AG04450 (cell line): ENCODE measurements at regions not wholly inside any gene's neighbourhood (a gene's known extent, or its start where the extent isn't known, plus 50 kb on each side); places are given as distances from the start of the nearest gene placed in this dataset.

Experiments used
- CTCF ChIA-PET: fragments of 300-600, 350-600 bp; formaldehyde crosslinking; extraction: SDS; loops from one replicate; lab custom pipeline; 2022; ENCODE audit warnings: antibody characterized with exemption, inconsistent platforms; lab: Charles Lee
- POLR2A ChIA-PET: fragments of 350-600 bp; formaldehyde crosslinking; extraction: SDS; loops from one replicate; lab custom pipeline; 2021; ENCODE audit warnings: antibody characterized with exemption, inconsistent platforms; lab: Yijun Ruan, JAX
- DNase-seq: peaks from one replicate; pipeline ENCODE4 v3.0.0-alpha.2; 2011; ENCODE audit warnings: low read depth, low spot score
- H3K27ac ChIP-seq: one replicate; pipeline ENCODE4 v1.5.1; 2012; ENCODE audit warnings: low read depth, low read length, control low read depth
- H3K27me3 ChIP-seq: one replicate; pipeline ENCODE4 v1.6.0; 2012; ENCODE audit warnings: low read length; ENCODE audit not compliant: control insufficient read depth, insufficient read depth
- H3K4me3 ChIP-seq: 2 replicates; pipeline ENCODE4 v1.5.1; 2011; ENCODE audit warnings: mild to moderate bottlenecking, low read depth, low read length, control low read depth
- H3K9me3 ChIP-seq: 2 replicates; pipeline ENCODE4 v1.5.1; 2012; ENCODE audit warnings: low read length; ENCODE audit not compliant: control insufficient read depth, insufficient read depth
- TF ChIP-seq, protein P1 (sequence below): IDR thresholded peaks from 2 replicates; pipeline ENCODE4 v1.5.1; 2011; ENCODE audit warnings: low read depth, low read length, control low read depth, inconsistent platforms

DNA sequence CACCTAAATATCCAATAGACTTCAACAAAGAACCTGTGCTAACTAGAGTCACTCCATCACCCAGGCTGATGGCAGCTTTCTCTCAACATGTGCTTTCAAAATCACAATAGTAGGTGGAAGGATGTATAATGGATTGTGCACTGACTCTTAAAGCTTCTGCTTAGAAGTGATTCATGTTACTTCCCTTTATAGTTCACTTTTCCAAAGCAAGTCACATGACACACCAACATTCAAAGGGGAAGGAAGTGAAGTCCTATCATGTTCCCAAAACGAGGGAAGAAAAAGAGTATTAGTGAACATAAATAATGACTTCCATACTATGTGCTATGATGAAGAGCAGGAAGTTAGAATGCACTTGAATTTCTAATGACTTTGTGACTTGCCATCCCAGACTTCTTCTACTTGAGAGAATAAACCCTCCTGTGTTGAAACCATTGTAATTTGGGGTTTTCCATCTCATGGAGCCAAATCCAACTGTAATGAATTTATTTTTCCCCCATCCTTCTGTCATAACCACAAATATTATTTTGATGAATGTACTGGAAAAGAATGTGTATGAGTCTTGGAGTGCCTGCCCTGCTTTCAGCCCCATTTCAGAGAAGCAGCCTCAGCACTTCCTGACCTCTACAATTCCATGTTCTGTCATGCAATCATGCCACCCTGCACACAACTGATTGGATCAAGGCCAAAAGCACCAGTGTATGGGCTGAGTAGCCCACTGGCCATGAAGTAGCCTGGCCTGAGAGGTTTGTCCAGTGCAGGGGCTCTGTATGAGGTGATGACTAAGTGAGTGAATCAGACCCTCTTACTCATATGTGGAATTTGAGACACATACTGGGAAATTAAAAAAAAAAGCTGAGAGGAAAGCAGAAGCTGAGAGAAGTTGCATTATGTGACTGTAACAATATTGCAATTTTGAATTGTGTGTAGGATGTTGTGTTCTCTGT, 525.9 kb upstream of the CLINT1 start:
- H3K27ac ChIP-seq, result peak overlapping the region; percentile 25
- no peak overlapping the region for H3K4me3 ChIP-seq
- no peaks in the 10 kb centered on the region for H3K27me3 ChIP-seq
- ChIA-PET CTCF (interaction anchor here (0.6 kb wide), 1 partner anchor 14 kb away, joined by 3 read pairs; no protein-coding TSS in a partner anchor), POLR2A (no interaction called here)
- peak; percentile 75 for DNase-seq
- TF ChIP-seq, protein P1, sequence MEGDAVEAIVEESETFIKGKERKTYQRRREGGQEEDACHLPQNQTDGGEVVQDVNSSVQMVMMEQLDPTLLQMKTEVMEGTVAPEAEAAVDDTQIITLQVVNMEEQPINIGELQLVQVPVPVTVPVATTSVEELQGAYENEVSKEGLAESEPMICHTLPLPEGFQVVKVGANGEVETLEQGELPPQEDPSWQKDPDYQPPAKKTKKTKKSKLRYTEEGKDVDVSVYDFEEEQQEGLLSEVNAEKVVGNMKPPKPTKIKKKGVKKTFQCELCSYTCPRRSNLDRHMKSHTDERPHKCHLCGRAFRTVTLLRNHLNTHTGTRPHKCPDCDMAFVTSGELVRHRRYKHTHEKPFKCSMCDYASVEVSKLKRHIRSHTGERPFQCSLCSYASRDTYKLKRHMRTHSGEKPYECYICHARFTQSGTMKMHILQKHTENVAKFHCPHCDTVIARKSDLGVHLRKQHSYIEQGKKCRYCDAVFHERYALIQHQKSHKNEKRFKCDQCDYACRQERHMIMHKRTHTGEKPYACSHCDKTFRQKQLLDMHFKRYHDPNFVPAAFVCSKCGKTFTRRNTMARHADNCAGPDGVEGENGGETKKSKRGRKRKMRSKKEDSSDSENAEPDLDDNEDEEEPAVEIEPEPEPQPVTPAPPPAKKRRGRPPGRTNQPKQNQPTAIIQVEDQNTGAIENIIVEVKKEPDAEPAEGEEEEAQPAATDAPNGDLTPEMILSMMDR, result no peak
- H3K9me3 ChIP-seq, result no peaks in the 10 kb centered on the region

DNA sequence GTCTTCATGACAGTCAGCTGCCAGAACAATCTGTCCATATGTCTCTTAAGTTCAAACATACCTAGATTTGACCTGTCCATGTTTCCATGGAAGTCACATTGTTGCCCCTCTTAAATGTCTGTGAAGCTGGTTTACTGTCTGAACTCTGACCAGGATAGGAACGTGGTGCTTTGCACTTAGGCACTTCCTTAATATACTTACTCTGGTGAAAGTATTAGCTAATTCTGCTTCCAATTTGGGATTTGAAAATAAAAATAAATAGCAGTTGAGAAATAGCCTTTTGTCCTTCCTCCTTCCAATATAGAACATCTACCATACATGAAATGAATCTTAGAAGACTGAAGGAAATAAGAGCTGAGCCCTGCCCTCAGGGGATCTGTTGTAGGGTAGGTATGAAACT, 524.5 kb upstream of the CLINT1 start:
- H3K9me3 ChIP-seq, result no peaks in the 10 kb centered on the region
- no peak for DNase-seq
- H3K4me3 ChIP-seq, result no peak overlapping the region
- ChIA-PET CTCF (interaction anchor here (0.6 kb wide), 2 partner anchors 563 to 722 kb away, joined by 3 read pairs; no protein-coding TSS in a partner anchor), POLR2A (interaction anchor here (0.7 kb wide), 1 partner anchor 67 kb away, joined by 3 read pairs; no protein-coding TSS in a partner anchor)
- H3K27me3 ChIP-seq, result no peaks in the 10 kb centered on the region
- no peak overlapping the region for H3K27ac ChIP-seq
- TF ChIP-seq, protein P1, result no peak

DNA sequence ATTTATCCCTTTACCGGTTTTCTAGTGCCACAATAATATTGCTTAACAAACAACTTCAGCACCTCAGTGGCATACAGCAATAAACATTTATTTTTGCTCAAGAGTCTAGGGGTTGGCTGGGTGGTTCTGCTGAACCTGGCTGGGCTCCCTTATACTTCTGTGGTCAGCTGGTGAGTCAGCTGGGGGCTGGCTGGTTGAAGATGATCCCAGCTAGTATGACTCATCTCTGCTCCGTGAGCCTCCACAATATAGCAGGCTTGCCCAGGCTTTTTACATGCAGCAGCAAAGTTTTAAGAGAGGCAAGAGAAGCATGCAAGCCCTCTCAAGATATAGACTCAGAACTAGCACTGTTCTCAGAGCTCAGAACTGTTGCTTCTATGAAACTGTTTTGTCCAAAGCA, 523.5 kb upstream of the CLINT1 start:
- ChIA-PET CTCF (interaction anchor here (0.8 kb wide), 1 partner anchor 750 kb away, joined by 4 read pairs; no protein-coding TSS in a partner anchor), POLR2A (interaction anchor here (0.7 kb wide), 2 partner anchors 8 to 25 kb away, joined by 3 read pairs; no protein-coding TSS in a partner anchor)
- Histone ChIP-seq H3K27me3 (no peaks in the 10 kb centered on the region), H3K4me3 (no peak overlapping the region), H3K9me3 (no peaks in the 10 kb centered on the region), H3K27ac (peak overlapping the region; percentile 39)
- TF ChIP-seq, protein P1, result no peak
- peak; percentile 88 for DNase-seq

DNA sequence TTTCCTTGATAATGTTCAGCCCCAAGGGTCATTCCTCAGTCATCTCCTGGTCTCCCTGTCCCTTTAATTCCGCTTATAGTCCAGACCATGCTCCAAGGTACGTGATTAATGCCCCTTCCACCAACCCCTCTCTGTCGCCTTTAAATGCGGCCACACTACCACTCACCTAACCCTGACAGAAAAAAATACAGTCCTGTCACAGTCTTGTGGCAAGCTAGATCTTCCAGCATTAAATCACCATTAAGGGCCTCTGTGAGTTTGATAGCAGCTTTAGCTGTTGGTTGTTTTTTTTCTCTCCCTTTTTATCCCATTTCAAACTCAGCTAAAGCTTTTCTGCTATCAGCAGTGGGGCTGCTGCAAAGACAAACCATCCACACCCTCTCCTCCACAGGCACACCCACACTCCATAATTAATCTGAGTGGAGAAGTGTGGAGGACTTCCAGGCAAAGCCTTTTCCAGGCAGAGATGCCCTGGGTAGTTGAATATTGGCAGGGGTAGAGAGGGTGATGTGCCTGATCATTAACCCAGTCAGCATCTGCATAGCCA, 522.7 kb upstream of the CLINT1 start:
- Histone ChIP-seq H3K4me3 (no peak overlapping the region), H3K9me3 (no peaks in the 10 kb centered on the region), H3K27me3 (no peaks in the 10 kb centered on the region), H3K27ac (no peak overlapping the region)
- TF ChIP-seq, protein P1, result no peak
- DNase-seq, result no peak
- ChIA-PET POLR2A (no interaction called here), CTCF (no interaction called here)
